NB4 (cell line): ENCODE measurements at regions not wholly inside any gene's neighbourhood (a gene's known extent, or its start where the extent isn't known, plus 50 kb on each side); places are given as distances from the start of the nearest gene placed in this dataset.

ENCODE experiments used
- POLR2A ChIP-seq: IDR thresholded peaks from 2 replicates; pipeline ENCODE4 v1.6.1; 2011; ENCODE audit warnings: mild to moderate bottlenecking; ENCODE audit not compliant: insufficient read length; ENCODE audit errors: extremely low read depth
- TF ChIP-seq, protein P1 (sequence below): IDR thresholded peaks from one replicate; pipeline ENCODE4 v1.5.1; 2012; ENCODE audit warnings: low read depth, low read length
- TF ChIP-seq, protein P2 (sequence below): IDR thresholded peaks from 2 replicates; pipeline ENCODE4 v1.6.1; 2011; ENCODE audit warnings: low read depth, low read length

DNA sequence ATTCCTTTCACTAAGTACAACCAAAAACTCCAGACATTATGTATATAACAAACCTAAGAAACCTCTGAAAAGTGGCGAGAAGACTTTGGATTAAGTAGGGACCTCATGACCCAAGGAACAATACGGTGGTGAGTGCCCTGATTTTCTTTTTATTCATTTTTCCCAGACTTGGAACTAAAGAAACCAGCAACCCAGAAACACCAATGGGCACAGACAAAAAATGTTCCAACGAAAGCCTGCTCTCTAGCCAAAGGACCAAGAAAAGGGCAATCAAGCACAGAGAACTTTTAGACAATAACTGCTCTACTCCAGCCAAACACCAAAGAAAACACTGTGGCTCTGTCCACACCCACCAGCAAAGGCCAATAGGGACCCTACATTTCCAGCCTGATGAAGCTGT is 66.2 kb upstream of the SSBP2 start:
- TF ChIP-seq, protein P1, sequence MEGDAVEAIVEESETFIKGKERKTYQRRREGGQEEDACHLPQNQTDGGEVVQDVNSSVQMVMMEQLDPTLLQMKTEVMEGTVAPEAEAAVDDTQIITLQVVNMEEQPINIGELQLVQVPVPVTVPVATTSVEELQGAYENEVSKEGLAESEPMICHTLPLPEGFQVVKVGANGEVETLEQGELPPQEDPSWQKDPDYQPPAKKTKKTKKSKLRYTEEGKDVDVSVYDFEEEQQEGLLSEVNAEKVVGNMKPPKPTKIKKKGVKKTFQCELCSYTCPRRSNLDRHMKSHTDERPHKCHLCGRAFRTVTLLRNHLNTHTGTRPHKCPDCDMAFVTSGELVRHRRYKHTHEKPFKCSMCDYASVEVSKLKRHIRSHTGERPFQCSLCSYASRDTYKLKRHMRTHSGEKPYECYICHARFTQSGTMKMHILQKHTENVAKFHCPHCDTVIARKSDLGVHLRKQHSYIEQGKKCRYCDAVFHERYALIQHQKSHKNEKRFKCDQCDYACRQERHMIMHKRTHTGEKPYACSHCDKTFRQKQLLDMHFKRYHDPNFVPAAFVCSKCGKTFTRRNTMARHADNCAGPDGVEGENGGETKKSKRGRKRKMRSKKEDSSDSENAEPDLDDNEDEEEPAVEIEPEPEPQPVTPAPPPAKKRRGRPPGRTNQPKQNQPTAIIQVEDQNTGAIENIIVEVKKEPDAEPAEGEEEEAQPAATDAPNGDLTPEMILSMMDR: no peak
- no peak for TF ChIP-seq POLR2A
- TF ChIP-seq, protein P2, sequence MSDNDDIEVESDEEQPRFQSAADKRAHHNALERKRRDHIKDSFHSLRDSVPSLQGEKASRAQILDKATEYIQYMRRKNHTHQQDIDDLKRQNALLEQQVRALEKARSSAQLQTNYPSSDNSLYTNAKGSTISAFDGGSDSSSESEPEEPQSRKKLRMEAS: no peak
